Progenitor cell of endocrine pancreas (in vitro differentiated cells): ENCODE measurements at regions not wholly inside any gene's neighbourhood (a gene's known extent, or its start where the extent isn't known, plus 50 kb on each side); places are given as distances from the start of the nearest gene placed in this dataset.

ENCODE experiments used
- DNase-seq: peaks from one replicate; pipeline ENCODE4 v3.0.0; 2021; ENCODE audit warnings: low spot score; ENCODE audit not compliant: unreplicated experiment
- H3K27ac Mint-ChIP-seq: 2 replicates; pipeline ENCODE4 v1.8.0; 2021; ENCODE audit warnings: mild to moderate bottlenecking, moderate library complexity, mixed read lengths
- H3K27me3 Mint-ChIP-seq: 2 replicates; pipeline ENCODE4 v1.8.0; 2021; ENCODE audit warnings: mixed read lengths
- H3K36me3 Mint-ChIP-seq: 2 replicates; pipeline ENCODE4 v1.8.0; 2022; ENCODE audit warnings: mixed read lengths; ENCODE audit not compliant: insufficient read depth
- H3K4me1 Mint-ChIP-seq: 2 replicates; pipeline ENCODE4 v1.8.0; 2021; ENCODE audit warnings: low read depth, mixed read lengths
- H3K4me3 Mint-ChIP-seq: 2 replicates; pipeline ENCODE4 v1.8.0; 2021; ENCODE audit warnings: low read depth, mild to moderate bottlenecking, moderate library complexity, mixed read lengths
- H3K9me3 Mint-ChIP-seq: 2 replicates; pipeline ENCODE4 v1.8.0; 2021; ENCODE audit warnings: low read depth, mixed read lengths
- TF ChIP-seq, protein P1 (sequence below): fragments of 200-600 bp; sonication (generic); IDR thresholded peaks from one replicate; pipeline ENCODE4 v1.5.0; 2021; ENCODE audit warnings: antibody characterized with exemption, mild to moderate bottlenecking; ENCODE audit not compliant: unreplicated experiment

- Mint-ChIP-seq H3K27ac (no peak overlapping the region), H3K4me1 (no peaks in the 10 kb centered on the region), H3K9me3 (peaks cover 3% of the 10 kb centered on the region), H3K36me3 (no peaks in the 10 kb centered on the region), H3K27me3 (no peaks in the 10 kb centered on the region), H3K4me3 (no peak overlapping the region)
- DNase-seq: no peak
- TF ChIP-seq, protein P1, sequence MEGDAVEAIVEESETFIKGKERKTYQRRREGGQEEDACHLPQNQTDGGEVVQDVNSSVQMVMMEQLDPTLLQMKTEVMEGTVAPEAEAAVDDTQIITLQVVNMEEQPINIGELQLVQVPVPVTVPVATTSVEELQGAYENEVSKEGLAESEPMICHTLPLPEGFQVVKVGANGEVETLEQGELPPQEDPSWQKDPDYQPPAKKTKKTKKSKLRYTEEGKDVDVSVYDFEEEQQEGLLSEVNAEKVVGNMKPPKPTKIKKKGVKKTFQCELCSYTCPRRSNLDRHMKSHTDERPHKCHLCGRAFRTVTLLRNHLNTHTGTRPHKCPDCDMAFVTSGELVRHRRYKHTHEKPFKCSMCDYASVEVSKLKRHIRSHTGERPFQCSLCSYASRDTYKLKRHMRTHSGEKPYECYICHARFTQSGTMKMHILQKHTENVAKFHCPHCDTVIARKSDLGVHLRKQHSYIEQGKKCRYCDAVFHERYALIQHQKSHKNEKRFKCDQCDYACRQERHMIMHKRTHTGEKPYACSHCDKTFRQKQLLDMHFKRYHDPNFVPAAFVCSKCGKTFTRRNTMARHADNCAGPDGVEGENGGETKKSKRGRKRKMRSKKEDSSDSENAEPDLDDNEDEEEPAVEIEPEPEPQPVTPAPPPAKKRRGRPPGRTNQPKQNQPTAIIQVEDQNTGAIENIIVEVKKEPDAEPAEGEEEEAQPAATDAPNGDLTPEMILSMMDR: no peak
Measured at GRCh38 chr6:141252828-141253608, 879.7 kb upstream of the GJE1 start.

GRCh38 chr6:141251286-141251685 is 881.4 kb upstream of the GJE1 start:
- no peaks in the 10 kb centered on the region for H3K4me1 Mint-ChIP-seq
- no peak overlapping the region for H3K27ac Mint-ChIP-seq
- no peak overlapping the region for H3K4me3 Mint-ChIP-seq
- no peaks in the 10 kb centered on the region for H3K36me3 Mint-ChIP-seq
- no peak for DNase-seq
- H3K27me3 Mint-ChIP-seq: no peaks in the 10 kb centered on the region
- TF ChIP-seq, protein P1: no peak
- H3K9me3 Mint-ChIP-seq: no peaks in the 10 kb centered on the region

GRCh38 chr6:141248021-141248799 is 884.5 kb upstream of the GJE1 start:
- Mint-ChIP-seq H3K4me3 (no peak overlapping the region), H3K4me1 (no peaks in the 10 kb centered on the region), H3K27ac (no peak overlapping the region), H3K36me3 (no peaks in the 10 kb centered on the region), H3K9me3 (no peaks in the 10 kb centered on the region), H3K27me3 (no peaks in the 10 kb centered on the region)
- TF ChIP-seq, protein P1: no peak
- no peak for DNase-seq

- H3K36me3 Mint-ChIP-seq: no peaks in the 10 kb centered on the region
- TF ChIP-seq, protein P1: no peak
- H3K4me3 Mint-ChIP-seq: no peak overlapping the region
- H3K27me3 Mint-ChIP-seq: no peaks in the 10 kb centered on the region
- no peak for DNase-seq
- H3K27ac Mint-ChIP-seq: no peak overlapping the region
- no peaks in the 10 kb centered on the region for H3K9me3 Mint-ChIP-seq
- no peaks in the 10 kb centered on the region for H3K4me1 Mint-ChIP-seq
Measured at GRCh38 chr6:141244366-141244765, 888.4 kb upstream of the GJE1 start.

DNA sequence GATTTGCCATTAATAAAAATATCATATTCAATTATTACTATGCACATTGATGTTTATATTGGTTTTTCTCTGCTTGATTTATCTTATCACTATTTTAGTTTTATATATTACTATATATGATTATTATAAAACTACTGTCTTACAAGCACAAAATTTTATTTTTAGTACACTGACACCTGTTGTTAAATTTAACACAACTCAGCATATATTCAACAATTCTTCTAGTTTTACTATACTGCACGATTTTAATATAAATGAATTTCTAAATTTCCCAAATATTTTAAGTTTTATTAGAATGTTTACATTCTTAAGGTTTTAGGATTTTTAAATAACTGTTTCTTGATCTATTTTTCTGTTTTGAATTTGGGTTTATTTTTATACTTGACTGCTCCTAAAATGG is 889.8 kb upstream of the GJE1 start:
- TF ChIP-seq, protein P1: no peak
- no peaks in the 10 kb centered on the region for H3K36me3 Mint-ChIP-seq
- no peaks in the 10 kb centered on the region for H3K9me3 Mint-ChIP-seq
- no peak overlapping the region for H3K27ac Mint-ChIP-seq
- no peak overlapping the region for H3K4me3 Mint-ChIP-seq
- DNase-seq: no peak
- H3K4me1 Mint-ChIP-seq: no peaks in the 10 kb centered on the region
- H3K27me3 Mint-ChIP-seq: no peaks in the 10 kb centered on the region
